Cardiac muscle cell (in vitro differentiated cells and primary cell): ENCODE measurements at regions not wholly inside any gene's neighbourhood (a gene's known extent, or its start where the extent isn't known, plus 50 kb on each side); places are given as distances from the start of the nearest gene placed in this dataset.

ENCODE experiments used
- DNase-seq, 2 donors: peaks; one replicate each; pipeline versions ENCODE4 v3.0.0 to v3.0.0-alpha.2; 2010 to 2017; ENCODE audit warnings: low read depth in 1 of 2, low spot score in 1 of 2
- H3K27ac ChIP-seq: fragments of 200-600 bp; sonication (generic); 2 replicates; pipeline ENCODE4 v1.5.1; 2016
- H3K27me3 ChIP-seq: fragments of 200-600 bp; sonication (generic); 2 replicates; pipeline ENCODE4 v1.6.0; 2016; ENCODE audit warnings: control low read depth
- H3K36me3 ChIP-seq: fragments of 200-600 bp; sonication (generic); 2 replicates; pipeline ENCODE4 v1.5.1; 2016; ENCODE audit warnings: control low read depth
- H3K4me1 ChIP-seq: fragments of 200-600 bp; sonication (generic); 2 replicates; pipeline ENCODE4 v1.8.1; 2017; ENCODE audit warnings: low read depth, mild to moderate bottlenecking, mixed run types
- H3K4me3 ChIP-seq: fragments of 200-600 bp; sonication (generic); 2 replicates; pipeline ENCODE4 v1.5.1; 2016; ENCODE audit warnings: mild to moderate bottlenecking
- H3K9me3 ChIP-seq: fragments of 200-600 bp; sonication (generic); 2 replicates; pipeline ENCODE4 v1.5.1; 2017; ENCODE audit warnings: low read depth, mild to moderate bottlenecking, control low read depth
- TF ChIP-seq, protein P1 (sequence below): IDR thresholded peaks from 2 replicates; pipeline ENCODE4 v1.5.1; 2012; ENCODE audit warnings: low read depth, mild to moderate bottlenecking, low read length

DNA sequence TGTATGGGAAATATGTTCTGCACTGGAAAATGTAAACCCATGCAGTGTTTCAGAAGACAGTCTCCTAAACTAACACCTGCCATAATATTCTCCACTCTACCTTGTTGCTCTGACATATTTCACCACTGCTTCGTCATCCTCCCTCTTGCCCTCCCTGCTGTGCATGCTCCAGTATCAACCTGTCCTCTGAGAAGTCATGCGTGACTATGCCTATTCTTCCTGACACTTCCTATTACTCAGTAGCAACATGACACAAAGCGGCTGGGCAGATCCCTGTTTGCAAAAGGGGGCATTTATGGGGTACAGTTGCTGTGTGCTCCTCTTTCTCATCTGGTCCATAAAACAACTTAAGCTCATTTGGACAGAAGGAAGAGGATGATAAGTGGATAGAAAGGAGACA lies 805.6 kb upstream of the EEF2KMT start:
- Histone ChIP-seq H3K36me3 (no peaks in the 10 kb centered on the region), H3K4me1 (no peaks in the 10 kb centered on the region), H3K27ac (no peak overlapping the region), H3K4me3 (no peak overlapping the region), H3K9me3 (no peaks in the 10 kb centered on the region), H3K27me3 (no peaks in the 10 kb centered on the region)
- TF ChIP-seq, protein P1, sequence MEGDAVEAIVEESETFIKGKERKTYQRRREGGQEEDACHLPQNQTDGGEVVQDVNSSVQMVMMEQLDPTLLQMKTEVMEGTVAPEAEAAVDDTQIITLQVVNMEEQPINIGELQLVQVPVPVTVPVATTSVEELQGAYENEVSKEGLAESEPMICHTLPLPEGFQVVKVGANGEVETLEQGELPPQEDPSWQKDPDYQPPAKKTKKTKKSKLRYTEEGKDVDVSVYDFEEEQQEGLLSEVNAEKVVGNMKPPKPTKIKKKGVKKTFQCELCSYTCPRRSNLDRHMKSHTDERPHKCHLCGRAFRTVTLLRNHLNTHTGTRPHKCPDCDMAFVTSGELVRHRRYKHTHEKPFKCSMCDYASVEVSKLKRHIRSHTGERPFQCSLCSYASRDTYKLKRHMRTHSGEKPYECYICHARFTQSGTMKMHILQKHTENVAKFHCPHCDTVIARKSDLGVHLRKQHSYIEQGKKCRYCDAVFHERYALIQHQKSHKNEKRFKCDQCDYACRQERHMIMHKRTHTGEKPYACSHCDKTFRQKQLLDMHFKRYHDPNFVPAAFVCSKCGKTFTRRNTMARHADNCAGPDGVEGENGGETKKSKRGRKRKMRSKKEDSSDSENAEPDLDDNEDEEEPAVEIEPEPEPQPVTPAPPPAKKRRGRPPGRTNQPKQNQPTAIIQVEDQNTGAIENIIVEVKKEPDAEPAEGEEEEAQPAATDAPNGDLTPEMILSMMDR: no peak
- no peak for DNase-seq

DNA sequence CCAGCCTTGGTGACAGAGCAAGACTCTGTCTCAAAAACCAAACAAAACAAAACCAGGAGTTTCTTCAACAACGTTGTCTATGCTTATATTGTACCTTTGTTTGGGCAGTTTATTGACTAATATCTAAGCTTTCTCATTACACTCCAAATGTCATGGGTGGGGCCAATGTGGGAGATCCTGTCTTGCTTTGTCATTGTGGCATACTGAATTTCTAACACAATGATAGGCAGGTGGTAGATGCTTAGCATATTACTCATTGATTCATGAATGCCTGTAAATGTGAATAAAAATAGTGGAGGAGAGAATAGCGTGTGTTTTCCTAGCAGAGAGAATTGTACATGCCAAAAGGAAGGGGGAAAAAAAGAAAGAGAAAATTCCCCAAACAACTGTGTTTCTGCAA lies 802.5 kb upstream of the EEF2KMT start:
- no peak overlapping the region for H3K27ac ChIP-seq
- no peaks in the 10 kb centered on the region for H3K9me3 ChIP-seq
- TF ChIP-seq, protein P1: no peak
- H3K27me3 ChIP-seq: no peaks in the 10 kb centered on the region
- H3K4me3 ChIP-seq: no peak overlapping the region
- no peak for DNase-seq
- H3K36me3 ChIP-seq: no peaks in the 10 kb centered on the region
- H3K4me1 ChIP-seq: no peaks in the 10 kb centered on the region

DNA sequence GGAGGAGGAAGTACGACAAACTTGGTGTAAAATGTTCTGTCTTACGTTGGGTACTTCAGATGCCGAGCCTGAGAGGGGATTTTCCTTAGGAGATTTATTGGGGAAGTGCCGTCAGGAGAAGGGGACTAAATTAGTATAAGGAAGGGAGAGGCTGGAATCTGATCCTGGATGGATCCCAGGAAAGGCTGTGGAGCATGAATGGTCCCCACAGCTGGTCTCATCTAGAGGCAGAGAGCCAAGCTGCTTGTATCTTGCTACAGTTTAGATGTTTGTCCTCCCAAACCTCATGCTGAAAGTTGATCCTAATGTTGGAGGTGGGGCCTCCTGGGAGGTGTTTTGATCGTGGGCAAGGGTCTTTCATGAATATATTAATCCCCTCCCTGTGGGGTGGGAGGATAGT lies 798.4 kb upstream of the EEF2KMT start:
- H3K27me3 ChIP-seq: no peaks in the 10 kb centered on the region
- no peaks in the 10 kb centered on the region for H3K36me3 ChIP-seq
- no peak overlapping the region for H3K27ac ChIP-seq
- DNase-seq: no peak
- H3K4me3 ChIP-seq: no peak overlapping the region
- no peaks in the 10 kb centered on the region for H3K9me3 ChIP-seq
- TF ChIP-seq, protein P1: no peak
- no peaks in the 10 kb centered on the region for H3K4me1 ChIP-seq

DNA sequence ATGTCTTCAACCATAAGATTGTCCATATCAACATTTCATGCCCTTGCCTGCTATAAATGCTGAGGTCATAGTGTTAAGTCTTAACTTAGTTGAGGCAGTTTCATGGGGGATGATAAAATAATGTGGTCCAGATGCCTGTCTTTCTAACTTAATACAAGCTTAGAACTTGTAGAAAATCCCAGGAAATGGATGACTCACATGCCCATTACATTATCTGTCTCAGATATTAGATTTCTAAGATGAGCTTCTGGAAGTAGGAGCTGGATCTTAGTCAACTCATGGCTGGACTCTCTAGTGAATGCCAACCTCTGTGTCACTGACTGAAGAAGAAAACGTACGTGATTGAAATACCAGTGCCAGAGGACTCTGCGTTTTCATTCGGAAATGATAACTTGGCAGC lies 797.5 kb upstream of the EEF2KMT start:
- no peaks in the 10 kb centered on the region for H3K27me3 ChIP-seq
- H3K27ac ChIP-seq: no peak overlapping the region
- H3K36me3 ChIP-seq: no peaks in the 10 kb centered on the region
- DNase-seq: no peak
- no peaks in the 10 kb centered on the region for H3K9me3 ChIP-seq
- TF ChIP-seq, protein P1: no peak
- H3K4me3 ChIP-seq: no peak overlapping the region
- no peaks in the 10 kb centered on the region for H3K4me1 ChIP-seq

DNA sequence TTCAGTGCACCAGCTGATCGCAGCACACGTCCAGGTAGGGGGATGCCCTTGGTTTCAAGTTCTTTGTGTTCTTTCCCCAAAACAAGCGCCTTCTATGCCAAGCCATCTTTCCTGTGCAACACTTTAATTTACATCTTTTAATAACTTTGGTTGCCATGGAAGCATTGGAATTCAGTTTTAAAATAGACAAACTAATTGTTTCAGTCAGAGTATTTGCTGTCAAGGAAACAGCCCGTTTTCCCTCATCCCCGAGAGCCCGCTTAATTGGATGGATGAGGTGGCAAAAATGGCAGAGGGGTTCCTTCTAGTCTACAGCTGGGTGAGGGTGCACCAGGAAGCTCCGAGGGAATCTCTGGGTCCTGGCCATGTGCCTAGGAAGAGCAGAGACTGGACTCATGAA lies 793.7 kb upstream of the EEF2KMT start:
- H3K4me1 ChIP-seq: no peaks in the 10 kb centered on the region
- H3K27me3 ChIP-seq: no peaks in the 10 kb centered on the region
- H3K27ac ChIP-seq: no peak overlapping the region
- no peak for DNase-seq
- TF ChIP-seq, protein P1: no peak
- no peaks in the 10 kb centered on the region for H3K9me3 ChIP-seq
- H3K4me3 ChIP-seq: no peak overlapping the region
- no peaks in the 10 kb centered on the region for H3K36me3 ChIP-seq

DNA sequence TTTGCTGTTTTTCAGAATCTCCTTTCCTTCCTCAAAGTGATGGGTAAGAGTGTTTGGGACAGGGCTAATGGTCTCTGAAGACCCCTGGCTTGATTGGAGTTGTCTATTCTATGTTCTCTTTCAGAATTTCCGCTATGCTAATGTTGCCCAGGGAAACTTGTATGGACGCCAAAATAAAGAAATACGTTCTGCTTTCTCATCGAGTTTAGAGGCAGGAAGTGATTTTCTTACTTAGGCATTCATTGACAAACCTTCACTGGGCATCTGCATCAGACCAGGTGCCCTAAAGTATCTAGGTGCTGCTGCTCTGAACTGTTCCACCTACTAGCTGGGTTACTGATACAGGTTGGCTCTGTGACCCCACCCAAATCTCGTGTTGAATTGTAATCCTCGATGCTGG lies 787.9 kb upstream of the EEF2KMT start:
- TF ChIP-seq, protein P1: no peak
- H3K27me3 ChIP-seq: no peaks in the 10 kb centered on the region
- H3K36me3 ChIP-seq: no peaks in the 10 kb centered on the region
- no peaks in the 10 kb centered on the region for H3K4me1 ChIP-seq
- H3K27ac ChIP-seq: no peak overlapping the region
- no peak for DNase-seq
- no peaks in the 10 kb centered on the region for H3K9me3 ChIP-seq
- no peak overlapping the region for H3K4me3 ChIP-seq
